IMR-90 (cell line): ENCODE measurements at regions not wholly inside any gene's neighbourhood (a gene's known extent, or its start where the extent isn't known, plus 50 kb on each side); places are given as distances from the start of the nearest gene placed in this dataset.

Experiments
- ATAC-seq: fragments of 200-7000 bp; cut with Tn5 transposase; 2 replicates; pipeline ENCODE4 v1.9.1; 2020; ENCODE audit warnings: low read depth, mild to moderate bottlenecking, moderate library complexity
- BruUV-seq: library from RNA; stranded (reverse); fragments of 400-500 nt; replicated peaks from 2 replicates; lab custom pipeline; 2021; lab: Mats Ljungman, UMichigan
- CTCF ChIA-PET: fragments of 300-600 bp; formaldehyde crosslinking; extraction: SDS; loops from one replicate; lab custom pipeline; 2021; ENCODE audit warnings: antibody characterized with exemption; lab: Yijun Ruan, JAX
- POLR2A ChIA-PET: fragments of 300-600 bp; sonication (Branson Sonifier 250); formaldehyde crosslinking; loops from one replicate; lab custom pipeline; 2022; ENCODE audit warnings: antibody characterized with exemption; ENCODE audit not compliant: unreplicated experiment; lab: Charles Lee
- DNase-seq: peaks from one replicate; pipeline ENCODE4 v3.0.0; 2013
- H2AFZ ChIP-seq: replicated peaks from 2 replicates; pipeline ENCODE3; 2013; ENCODE audit warnings: low read length, mild to moderate bottlenecking; ENCODE audit not compliant: poor library complexity
- H2AK5ac ChIP-seq: 2 replicates; pipeline ENCODE4 v1.6.1; 2013; ENCODE audit warnings: low read depth, low read length, inconsistent platforms
- H2AK9ac ChIP-seq: replicated peaks from 2 replicates; pipeline ENCODE3; 2013; ENCODE audit warnings: mild to moderate bottlenecking, low read depth, low read length, moderate library complexity; ENCODE audit not compliant: poor library complexity
- H2BK120ac ChIP-seq: 2 replicates; pipeline ENCODE4 v1.6.1; 2013; ENCODE audit warnings: low read depth, low read length, inconsistent platforms
- H2BK15ac ChIP-seq: 3 replicates; pipeline ENCODE4 v1.6.1; 2013; ENCODE audit warnings: low read depth, low read length, inconsistent platforms
- H2BK20ac ChIP-seq: 2 replicates; pipeline ENCODE4 v1.6.1; 2013; ENCODE audit warnings: low read depth, mild to moderate bottlenecking, inconsistent platforms, low read length, moderate library complexity
- H2BK5ac ChIP-seq: 2 replicates; pipeline ENCODE4 v1.6.1; 2013; ENCODE audit warnings: mild to moderate bottlenecking, low read depth, low read length, inconsistent platforms; ENCODE audit not compliant: poor library complexity, severe bottlenecking
- H3K14ac ChIP-seq: replicated peaks from 2 replicates; pipeline ENCODE4 v1.6.1; 2013; ENCODE audit warnings: low read depth, low read length, inconsistent platforms
- H3K18ac ChIP-seq: 2 replicates; pipeline ENCODE4 v1.6.1; 2013; ENCODE audit warnings: low read depth, low read length, control low read depth
- H3K23ac ChIP-seq: 2 replicates; pipeline ENCODE4 v1.6.1; 2013; ENCODE audit warnings: low read depth, low read length, inconsistent platforms
- H3K27ac ChIP-seq: 2 replicates; pipeline ENCODE4 v1.5.1; 2013; ENCODE audit warnings: mild to moderate bottlenecking, control low read depth, low read length; ENCODE audit not compliant: insufficient read depth
- H3K27me3 ChIP-seq: 2 replicates; pipeline ENCODE4 v1.6.1; 2013; ENCODE audit warnings: low read length; ENCODE audit not compliant: control insufficient read depth, insufficient read depth
- H3K36me3 ChIP-seq: 2 replicates; pipeline ENCODE4 v1.6.1; 2013; ENCODE audit warnings: low read length, mixed read lengths; ENCODE audit not compliant: control insufficient read depth, insufficient read depth
- H3K4ac ChIP-seq: 2 replicates; pipeline ENCODE4 v1.6.1; 2013; ENCODE audit warnings: low read depth, low read length, inconsistent platforms
- H3K4me1 ChIP-seq: 2 replicates; pipeline ENCODE4 v1.6.1; 2013; ENCODE audit warnings: low read length, mixed read lengths; ENCODE audit not compliant: control insufficient read depth, insufficient read depth
- H3K4me2 ChIP-seq: 2 replicates; pipeline ENCODE4 v1.6.1; 2013; ENCODE audit warnings: low read depth, mild to moderate bottlenecking, control low read depth, low read length, moderate library complexity
- H3K4me3 ChIP-seq: 2 replicates; pipeline ENCODE4 v1.5.1; 2013; ENCODE audit warnings: low read depth, mild to moderate bottlenecking, control low read depth, low read length, moderate library complexity; ENCODE audit not compliant: insufficient read depth
- H3K56ac ChIP-seq: 2 replicates; pipeline ENCODE4 v1.6.1; 2013; ENCODE audit warnings: low read length, inconsistent platforms; ENCODE audit not compliant: insufficient read depth; ENCODE audit errors: extremely low read depth
- H3K79me1 ChIP-seq, 2 experiments: 2 replicates each; pipeline ENCODE4 v1.6.1; 2013; ENCODE audit warnings: low read length in 2 of 2, inconsistent platforms in 1 of 2, low read depth in 1 of 2
- H3K9ac ChIP-seq: 2 replicates; pipeline ENCODE4 v1.6.1; 2013; ENCODE audit warnings: low read depth, low read length, control low read depth
- H3K9me1 ChIP-seq: 2 replicates; pipeline ENCODE4 v1.6.1; 2013; ENCODE audit warnings: low read length, inconsistent platforms; ENCODE audit not compliant: insufficient read depth
- H3K9me3 ChIP-seq: 2 replicates; pipeline ENCODE4 v1.6.1; 2013; ENCODE audit warnings: low read length; ENCODE audit not compliant: control insufficient read depth, insufficient read depth
- H4K20me1 ChIP-seq: 2 replicates; pipeline ENCODE4 v1.6.1; 2013; ENCODE audit warnings: low read length, inconsistent platforms; ENCODE audit not compliant: insufficient read depth
- H4K5ac ChIP-seq: 2 replicates; pipeline ENCODE4 v1.6.1; 2013; ENCODE audit warnings: mild to moderate bottlenecking, low read depth, low read length, control low read depth
- H4K8ac ChIP-seq, 2 experiments: 2 replicates each; pipeline ENCODE4 v1.6.1; 2013; ENCODE audit warnings: low read depth in 2 of 2, low read length in 2 of 2, control low read depth in 1 of 2, inconsistent platforms in 1 of 2
- H4K91ac ChIP-seq: 2 replicates; pipeline ENCODE4 v1.6.1; 2013; ENCODE audit warnings: low read depth, low read length, inconsistent platforms; ENCODE audit not compliant: insufficient read depth
- CHD1 ChIP-seq: IDR thresholded peaks from 2 replicates; pipeline ENCODE4 v1.6.1; 2012; ENCODE audit warnings: low read depth, low read length, improper control_type of control experiment
- MAFK ChIP-seq: IDR thresholded peaks from 2 replicates; pipeline ENCODE4 v1.6.1; 2012; ENCODE audit warnings: low read depth, low read length, improper control_type of control experiment
- MAZ ChIP-seq: IDR thresholded peaks from 2 replicates; pipeline ENCODE4 v1.6.1; 2012; ENCODE audit warnings: low read depth, mild to moderate bottlenecking, low read length, improper control_type of control experiment, moderate library complexity, borderline replicate concordance
- MXI1 ChIP-seq: IDR thresholded peaks from 2 replicates; pipeline ENCODE4 v1.6.1; 2012; ENCODE audit warnings: low read depth, mild to moderate bottlenecking, low read length, moderate library complexity, borderline replicate concordance
- NFE2L2 ChIP-seq: fragments of 150-350 bp; IDR thresholded peaks from 2 replicates; pipeline ENCODE4 v1.6.1; 2016; ENCODE audit warnings: low read depth, mild to moderate bottlenecking, low read length
- POLR2A ChIP-seq: IDR thresholded peaks from 2 replicates; pipeline ENCODE4 v1.6.1; 2012; ENCODE audit warnings: mild to moderate bottlenecking, low read depth, low read length
- RCOR1 ChIP-seq: IDR thresholded peaks from 2 replicates; pipeline ENCODE4 v1.6.1; 2012; ENCODE audit warnings: mild to moderate bottlenecking, low read length, improper control_type of control experiment; ENCODE audit not compliant: insufficient replicate concordance
- RFX5 ChIP-seq: IDR thresholded peaks from 2 replicates; pipeline ENCODE4 v1.8.0; 2012; ENCODE audit warnings: low read depth, mild to moderate bottlenecking, low read length, moderate library complexity
- SMC3 ChIP-seq: fragments of 150-350 bp; IDR thresholded peaks from 2 replicates; pipeline ENCODE4 v1.6.1; 2016; ENCODE audit warnings: low read depth, mild to moderate bottlenecking, antibody characterized with exemption, low read length, moderate library complexity
- WGBS, 2 experiments: methylation state at CpG; one replicate each; pipeline versions ENCODE4 v1.1.5 to v1.1.7; 2013; ENCODE audit warnings: missing lambda C conversion rate in 2 of 2; ENCODE audit not compliant: insufficient read length in 1 of 2; ENCODE audit errors: extremely low coverage in 2 of 2; 5-methylcytosine and 5-hydroxymethylcytosine counted together
- dilution Hi-C: fragments of 300-500 bp; cut with HindIII; formaldehyde crosslinking; loops from one replicate; pipeline ENCODE4 v1.14.3; 2018; ENCODE audit warnings: low sequenced_read_pairs; ENCODE audit not compliant: unreplicated experiment
- in situ Hi-C: fragments of 300-500 bp; cut with MboI; formaldehyde crosslinking; loops from 3 replicates; pipeline ENCODE4 v1.14.3; 2019; ENCODE audit warnings: low sequenced_read_pairs, inconsistent platforms, mixed read lengths
- intact Hi-C: fragments of 100-400 bp; cut with micrococcal nuclease; formaldehyde crosslinking; loops from 2 replicates; pipeline ENCODE4 v1.10.0; 2022
- TF ChIP-seq, protein P1 (sequence below): fragments of 150-350 bp; IDR thresholded peaks from 2 replicates; pipeline ENCODE4 v1.6.1; 2016; ENCODE audit warnings: low read depth, mild to moderate bottlenecking, low read length, moderate library complexity, borderline replicate concordance
- TF ChIP-seq, protein P2 (sequence below): conservative IDR thresholded peaks from 2 replicates; pipeline ENCODE4 v1.5.1; 2012; ENCODE audit warnings: mild to moderate bottlenecking, low read depth, low read length, improper control_type of control experiment

DNA sequence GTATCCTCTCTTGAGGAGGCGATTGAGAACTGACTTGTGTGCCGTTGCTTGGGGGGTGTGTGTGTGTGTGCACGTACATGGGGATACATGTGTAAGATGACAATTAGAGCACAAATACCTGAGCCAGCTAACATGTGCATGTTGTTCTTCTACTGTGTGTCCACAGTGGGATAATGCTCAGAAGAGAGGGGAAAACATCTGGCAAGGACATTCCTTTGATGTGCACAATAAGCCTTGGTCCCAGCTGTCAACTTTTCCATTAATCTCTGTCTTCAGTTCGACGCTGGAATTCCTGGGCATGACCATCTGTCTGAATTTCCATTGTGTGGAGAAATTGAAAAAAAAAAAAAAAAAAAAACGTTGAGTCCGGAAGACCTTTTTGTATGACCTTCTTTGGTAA lies 592.0 kb upstream of the GALNTL6 start:
- BruUV-seq, result no TSS peak
- Histone ChIP-seq H3K27me3 (no peaks in the 10 kb centered on the region), H3K79me1 (no peaks in the 10 kb centered on the region), H3K23ac (no peak overlapping the region), H2AK9ac (no peak overlapping the region), H2AFZ (no peak overlapping the region), H2BK5ac (no peak overlapping the region), H3K18ac (no peak overlapping the region), H4K91ac (no peak overlapping the region), H2BK15ac (no peak overlapping the region), H3K9me1 (no peaks in the 10 kb centered on the region), H2BK120ac (no peak overlapping the region), H3K27ac (no peak overlapping the region), H3K14ac (no peak overlapping the region), H4K20me1 (no peaks in the 10 kb centered on the region), H3K9ac (no peak overlapping the region), H3K4ac (no peak overlapping the region), H4K5ac (no peak overlapping the region), H2AK5ac (no peak overlapping the region), H3K4me3 (no peak overlapping the region), H3K4me2 (no peak overlapping the region), H3K36me3 (no peaks in the 10 kb centered on the region), H3K4me1 (no peaks in the 10 kb centered on the region), H3K56ac (no peak overlapping the region), H4K8ac (no peak overlapping the region), H3K9me3 (peaks cover 5% of the 10 kb centered on the region; the same call in 1 of the 2 replicates), H2BK20ac (no peak overlapping the region)
- no peak for TF ChIP-seq MAFK
- no peak for TF ChIP-seq SMC3
- TF ChIP-seq RCOR1, result no peak
- no peak for TF ChIP-seq MAZ
- TF ChIP-seq, protein P1, sequence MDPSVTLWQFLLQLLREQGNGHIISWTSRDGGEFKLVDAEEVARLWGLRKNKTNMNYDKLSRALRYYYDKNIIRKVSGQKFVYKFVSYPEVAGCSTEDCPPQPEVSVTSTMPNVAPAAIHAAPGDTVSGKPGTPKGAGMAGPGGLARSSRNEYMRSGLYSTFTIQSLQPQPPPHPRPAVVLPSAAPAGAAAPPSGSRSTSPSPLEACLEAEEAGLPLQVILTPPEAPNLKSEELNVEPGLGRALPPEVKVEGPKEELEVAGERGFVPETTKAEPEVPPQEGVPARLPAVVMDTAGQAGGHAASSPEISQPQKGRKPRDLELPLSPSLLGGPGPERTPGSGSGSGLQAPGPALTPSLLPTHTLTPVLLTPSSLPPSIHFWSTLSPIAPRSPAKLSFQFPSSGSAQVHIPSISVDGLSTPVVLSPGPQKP, result no peak
- no peak for TF ChIP-seq POLR2A
- TF ChIP-seq RFX5, result no peak
- TF ChIP-seq NFE2L2, result no peak
- no peak for TF ChIP-seq MXI1
- TF ChIP-seq CHD1, result no peak
- TF ChIP-seq, protein P2, sequence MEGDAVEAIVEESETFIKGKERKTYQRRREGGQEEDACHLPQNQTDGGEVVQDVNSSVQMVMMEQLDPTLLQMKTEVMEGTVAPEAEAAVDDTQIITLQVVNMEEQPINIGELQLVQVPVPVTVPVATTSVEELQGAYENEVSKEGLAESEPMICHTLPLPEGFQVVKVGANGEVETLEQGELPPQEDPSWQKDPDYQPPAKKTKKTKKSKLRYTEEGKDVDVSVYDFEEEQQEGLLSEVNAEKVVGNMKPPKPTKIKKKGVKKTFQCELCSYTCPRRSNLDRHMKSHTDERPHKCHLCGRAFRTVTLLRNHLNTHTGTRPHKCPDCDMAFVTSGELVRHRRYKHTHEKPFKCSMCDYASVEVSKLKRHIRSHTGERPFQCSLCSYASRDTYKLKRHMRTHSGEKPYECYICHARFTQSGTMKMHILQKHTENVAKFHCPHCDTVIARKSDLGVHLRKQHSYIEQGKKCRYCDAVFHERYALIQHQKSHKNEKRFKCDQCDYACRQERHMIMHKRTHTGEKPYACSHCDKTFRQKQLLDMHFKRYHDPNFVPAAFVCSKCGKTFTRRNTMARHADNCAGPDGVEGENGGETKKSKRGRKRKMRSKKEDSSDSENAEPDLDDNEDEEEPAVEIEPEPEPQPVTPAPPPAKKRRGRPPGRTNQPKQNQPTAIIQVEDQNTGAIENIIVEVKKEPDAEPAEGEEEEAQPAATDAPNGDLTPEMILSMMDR, result no peak
- no peak for DNase-seq
- ChIA-PET CTCF (no interaction called here), POLR2A (no interaction called here)
- no peak for ATAC-seq
- intact Hi-C loops, result no loop called here
- WGBS, 2 experiments, result no CpG with 5 or more reads among the region's 7 CpGs
- dilution Hi-C loops, result no loop called here
- in situ Hi-C loops, result no loop called here
